Mammary epithelial cell (primary cell): ENCODE measurements at regions not wholly inside any gene's neighbourhood (a gene's known extent, or its start where the extent isn't known, plus 50 kb on each side); places are given as distances from the start of the nearest gene placed in this dataset.

Experiments
- EZH2 ChIP-seq: IDR thresholded peaks from 2 replicates; pipeline ENCODE4 v1.6.1; 2012; ENCODE audit warnings: low read length, inconsistent platforms, borderline replicate concordance
- TF ChIP-seq, protein P1 (sequence below), 2 donors: IDR thresholded peaks in 1 of 2; conservative IDR thresholded peaks in 1 of 2; 2 replicates each; pipeline ENCODE4 v1.5.1; 2011 to 2012; ENCODE audit warnings: inconsistent platforms in 2 of 2, low read length in 2 of 2, mild to moderate bottlenecking in 2 of 2, control low read depth in 1 of 2, low read depth in 1 of 2; ENCODE audit not compliant: insufficient read depth in 1 of 2; ENCODE audit errors: extremely low read depth in 1 of 2

DNA sequence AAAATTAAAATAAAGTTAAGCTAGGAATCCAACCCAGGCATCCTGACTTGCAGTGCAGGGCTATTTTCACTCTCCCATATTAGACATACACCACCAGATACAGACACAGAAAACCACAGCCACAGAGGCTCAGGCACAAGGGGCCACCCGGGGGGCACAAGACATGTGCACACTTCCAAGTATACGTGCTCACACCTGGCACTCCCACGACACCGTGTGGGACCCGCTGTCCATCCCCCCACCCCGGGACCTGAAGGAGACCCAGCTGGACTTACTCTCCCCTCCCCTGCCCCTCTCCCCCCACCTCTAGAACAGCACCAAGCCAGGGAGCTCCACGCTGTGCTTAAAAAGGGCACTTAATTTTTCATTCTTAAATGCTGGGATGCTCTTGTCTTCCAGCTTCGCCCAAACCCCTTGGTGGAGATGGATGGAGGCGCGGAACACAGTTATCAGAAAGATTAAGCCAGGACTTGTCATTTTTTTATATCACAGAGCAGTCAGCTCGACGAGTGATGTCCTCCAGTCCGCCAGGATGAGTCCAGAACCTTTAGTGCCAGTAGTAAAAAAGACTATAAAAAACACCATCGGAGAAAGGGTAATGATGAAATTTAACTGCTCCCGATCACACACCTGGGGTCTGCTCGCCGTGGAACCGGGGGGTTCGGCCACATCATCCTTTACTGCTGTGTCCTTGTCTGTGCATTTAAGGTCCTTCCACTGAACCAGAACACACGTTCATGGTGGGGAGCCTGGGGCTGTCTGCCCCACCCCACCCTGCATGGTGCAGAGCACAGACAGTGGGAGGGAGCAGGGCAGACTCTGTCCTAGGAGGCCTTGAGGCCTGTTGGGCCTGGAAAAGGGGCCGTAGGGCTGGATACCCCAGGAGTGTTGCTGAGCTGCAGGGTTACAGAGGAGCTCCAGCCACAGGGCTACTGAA, 73.3 kb upstream of the LHX1 start:
- TF ChIP-seq, protein P1, sequence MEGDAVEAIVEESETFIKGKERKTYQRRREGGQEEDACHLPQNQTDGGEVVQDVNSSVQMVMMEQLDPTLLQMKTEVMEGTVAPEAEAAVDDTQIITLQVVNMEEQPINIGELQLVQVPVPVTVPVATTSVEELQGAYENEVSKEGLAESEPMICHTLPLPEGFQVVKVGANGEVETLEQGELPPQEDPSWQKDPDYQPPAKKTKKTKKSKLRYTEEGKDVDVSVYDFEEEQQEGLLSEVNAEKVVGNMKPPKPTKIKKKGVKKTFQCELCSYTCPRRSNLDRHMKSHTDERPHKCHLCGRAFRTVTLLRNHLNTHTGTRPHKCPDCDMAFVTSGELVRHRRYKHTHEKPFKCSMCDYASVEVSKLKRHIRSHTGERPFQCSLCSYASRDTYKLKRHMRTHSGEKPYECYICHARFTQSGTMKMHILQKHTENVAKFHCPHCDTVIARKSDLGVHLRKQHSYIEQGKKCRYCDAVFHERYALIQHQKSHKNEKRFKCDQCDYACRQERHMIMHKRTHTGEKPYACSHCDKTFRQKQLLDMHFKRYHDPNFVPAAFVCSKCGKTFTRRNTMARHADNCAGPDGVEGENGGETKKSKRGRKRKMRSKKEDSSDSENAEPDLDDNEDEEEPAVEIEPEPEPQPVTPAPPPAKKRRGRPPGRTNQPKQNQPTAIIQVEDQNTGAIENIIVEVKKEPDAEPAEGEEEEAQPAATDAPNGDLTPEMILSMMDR (conservative IDR thresholded peaks at IDR 0.05 in 1 of 2, IDR thresholded peaks at IDR 0.05 in 1 of 2; ENCODE audit: extremely low read depth in 1 of 2, insufficient read depth in 1 of 2, low read depth in 1 of 2, low read length in 2 of 2): no peak
- TF ChIP-seq EZH2: no peak
